ENCODE measurements at regions not wholly inside any gene's neighbourhood (a gene's known extent, or its start where the extent isn't known, plus 50 kb on each side); places are given as distances from the start of the nearest gene placed in this dataset.

- TF ChIP-seq, protein P1, sequence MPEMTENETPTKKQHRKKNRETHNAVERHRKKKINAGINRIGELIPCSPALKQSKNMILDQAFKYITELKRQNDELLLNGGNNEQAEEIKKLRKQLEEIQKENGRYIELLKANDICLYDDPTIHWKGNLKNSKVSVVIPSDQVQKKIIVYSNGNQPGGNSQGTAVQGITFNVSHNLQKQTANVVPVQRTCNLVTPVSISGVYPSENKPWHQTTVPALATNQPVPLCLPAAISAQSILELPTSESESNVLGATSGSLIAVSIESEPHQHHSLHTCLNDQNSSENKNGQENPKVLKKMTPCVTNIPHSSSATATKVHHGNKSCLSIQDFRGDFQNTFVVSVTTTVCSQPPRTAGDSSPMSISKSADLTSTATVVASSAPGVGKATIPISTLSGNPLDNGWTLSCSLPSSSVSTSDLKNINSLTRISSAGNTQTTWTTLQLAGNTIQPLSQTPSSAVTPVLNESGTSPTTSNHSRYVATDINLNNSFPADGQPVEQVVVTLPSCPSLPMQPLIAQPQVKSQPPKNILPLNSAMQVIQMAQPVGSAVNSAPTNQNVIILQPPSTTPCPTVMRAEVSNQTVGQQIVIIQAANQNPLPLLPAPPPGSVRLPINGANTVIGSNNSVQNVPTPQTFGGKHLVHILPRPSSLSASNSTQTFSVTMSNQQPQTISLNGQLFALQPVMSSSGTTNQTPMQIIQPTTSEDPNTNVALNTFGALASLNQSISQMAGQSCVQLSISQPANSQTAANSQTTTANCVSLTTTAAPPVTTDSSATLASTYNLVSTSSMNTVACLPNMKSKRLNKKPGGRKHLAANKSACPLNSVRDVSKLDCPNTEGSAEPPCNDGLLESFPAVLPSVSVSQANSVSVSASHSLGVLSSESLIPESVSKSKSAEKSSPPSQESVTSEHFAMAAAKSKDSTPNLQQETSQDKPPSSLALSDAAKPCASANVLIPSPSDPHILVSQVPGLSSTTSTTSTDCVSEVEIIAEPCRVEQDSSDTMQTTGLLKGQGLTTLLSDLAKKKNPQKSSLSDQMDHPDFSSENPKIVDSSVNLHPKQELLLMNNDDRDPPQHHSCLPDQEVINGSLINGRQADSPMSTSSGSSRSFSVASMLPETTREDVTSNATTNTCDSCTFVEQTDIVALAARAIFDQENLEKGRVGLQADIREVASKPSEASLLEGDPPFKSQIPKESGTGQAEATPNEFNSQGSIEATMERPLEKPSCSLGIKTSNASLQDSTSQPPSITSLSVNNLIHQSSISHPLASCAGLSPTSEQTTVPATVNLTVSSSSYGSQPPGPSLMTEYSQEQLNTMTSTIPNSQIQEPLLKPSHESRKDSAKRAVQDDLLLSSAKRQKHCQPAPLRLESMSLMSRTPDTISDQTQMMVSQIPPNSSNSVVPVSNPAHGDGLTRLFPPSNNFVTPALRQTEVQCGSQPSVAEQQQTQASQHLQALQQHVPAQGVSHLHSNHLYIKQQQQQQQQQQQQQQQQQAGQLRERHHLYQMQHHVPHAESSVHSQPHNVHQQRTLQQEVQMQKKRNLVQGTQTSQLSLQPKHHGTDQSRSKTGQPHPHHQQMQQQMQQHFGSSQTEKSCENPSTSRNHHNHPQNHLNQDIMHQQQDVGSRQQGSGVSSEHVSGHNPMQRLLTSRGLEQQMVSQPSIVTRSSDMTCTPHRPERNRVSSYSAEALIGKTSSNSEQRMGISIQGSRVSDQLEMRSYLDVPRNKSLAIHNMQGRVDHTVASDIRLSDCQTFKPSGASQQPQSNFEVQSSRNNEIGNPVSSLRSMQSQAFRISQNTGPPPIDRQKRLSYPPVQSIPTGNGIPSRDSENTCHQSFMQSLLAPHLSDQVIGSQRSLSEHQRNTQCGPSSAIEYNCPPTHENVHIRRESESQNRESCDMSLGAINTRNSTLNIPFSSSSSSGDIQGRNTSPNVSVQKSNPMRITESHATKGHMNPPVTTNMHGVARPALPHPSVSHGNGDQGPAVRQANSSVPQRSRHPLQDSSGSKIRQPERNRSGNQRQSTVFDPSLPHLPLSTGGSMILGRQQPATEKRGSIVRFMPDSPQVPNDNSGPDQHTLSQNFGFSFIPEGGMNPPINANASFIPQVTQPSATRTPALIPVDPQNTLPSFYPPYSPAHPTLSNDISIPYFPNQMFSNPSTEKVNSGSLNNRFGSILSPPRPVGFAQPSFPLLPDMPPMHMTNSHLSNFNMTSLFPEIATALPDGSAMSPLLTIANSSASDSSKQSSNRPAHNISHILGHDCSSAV (CRISPR knock-in tag; IDR thresholded peaks at IDR 0.05; ENCODE audit: borderline replicate concordance): no peak
- TF ChIP-seq FOXJ3 (CRISPR knock-in tag; IDR thresholded peaks at IDR 0.05; ENCODE audit: borderline replicate concordance) (no peak), ISX (CRISPR knock-in tag; conservative IDR thresholded peaks at IDR 0.05) (no peak)
These were observed 197.8 kb upstream of the MEIS1 start (continued) for GRCh38 chr2:66236816-66237802.
